DOHH2 (cell line): ENCODE measurements at regions not wholly inside any gene's neighbourhood (a gene's known extent, or its start where the extent isn't known, plus 50 kb on each side); places are given as distances from the start of the nearest gene placed in this dataset.

Experiments used
- H3F3A ChIP-seq: fragments of 200-600 bp; sonication (generic), shearing (Covaris generic); 2 replicates; pipeline ENCODE4 v1.6.0; 2016; ENCODE audit warnings: antibody characterized with exemption, mild to moderate bottlenecking; ENCODE audit not compliant: control insufficient read depth, insufficient read depth
- H3K27ac ChIP-seq: fragments of 200-600 bp; sonication (generic); 2 replicates; pipeline ENCODE4 v1.5.1; 2014; ENCODE audit warnings: low read depth, mild to moderate bottlenecking, low read length, moderate library complexity
- H3K27me3 ChIP-seq: fragments of 200-600 bp; sonication (generic); 2 replicates; pipeline ENCODE4 v1.6.1; 2014; ENCODE audit warnings: mild to moderate bottlenecking, low read length, mixed read lengths; ENCODE audit not compliant: control insufficient read depth
- H3K36me3 ChIP-seq: fragments of 200-600 bp; sonication (generic); 2 replicates; pipeline ENCODE4 v1.6.1; 2014; ENCODE audit warnings: mild to moderate bottlenecking, low read length, moderate library complexity, mixed read lengths; ENCODE audit not compliant: control insufficient read depth
- H3K4me1 ChIP-seq: fragments of 200-600 bp; sonication (generic); 2 replicates; pipeline ENCODE4 v1.6.1; 2014; ENCODE audit warnings: mild to moderate bottlenecking, low read length, mixed read lengths; ENCODE audit not compliant: control insufficient read depth
- H3K4me2 ChIP-seq: fragments of 200-600 bp; sonication (generic); 2 replicates; pipeline ENCODE4 v1.6.0; 2014; ENCODE audit warnings: mild to moderate bottlenecking, low read length, moderate library complexity
- H3K4me3 ChIP-seq: fragments of 200-600 bp; sonication (generic); 2 replicates; pipeline ENCODE4 v1.5.1; 2014; ENCODE audit warnings: mild to moderate bottlenecking, low read length, mixed read lengths
- H3K79me2 ChIP-seq: fragments of 200-600 bp; sonication (generic); 2 replicates; pipeline ENCODE4 v1.6.1; 2014; ENCODE audit warnings: mild to moderate bottlenecking, low read length, mixed read lengths; ENCODE audit not compliant: control insufficient read depth
- H3K9me2 ChIP-seq: fragments of 200-600 bp; sonication (generic); replicated peaks from 2 replicates; pipeline ENCODE4 v1.6.1; 2014; ENCODE audit warnings: mild to moderate bottlenecking, low read length, mixed read lengths; ENCODE audit not compliant: control insufficient read depth
- H3K9me3 ChIP-seq: fragments of 200-600 bp; sonication (generic); 2 replicates; pipeline ENCODE4 v1.6.1; 2014; ENCODE audit warnings: antibody characterized with exemption, low read length, mixed read lengths; ENCODE audit not compliant: control insufficient read depth, insufficient read depth
- H4K20me1 ChIP-seq: fragments of 200-600 bp; sonication (generic); 2 replicates; pipeline ENCODE4 v1.6.0; 2014; ENCODE audit warnings: low read depth, mild to moderate bottlenecking, antibody characterized with exemption, low read length, moderate library complexity; ENCODE audit not compliant: control insufficient read depth, insufficient read depth
- CTCF ChIP-seq: fragments of 200-600 bp; sonication (generic); IDR thresholded peaks from one replicate; pipeline ENCODE4 v1.5.1; 2014; ENCODE audit warnings: antibody characterized with exemption, mild to moderate bottlenecking, low read depth, low read length; ENCODE audit not compliant: poor library complexity, severe bottlenecking
- EZH2phosphoT487 ChIP-seq: fragments of 200-600 bp; sonication (generic); IDR thresholded peaks from 2 replicates; pipeline ENCODE4 v1.6.1; 2017; ENCODE audit warnings: borderline replicate concordance, mild to moderate bottlenecking, antibody characterized with exemption, low read length, moderate library complexity, mixed read lengths

GRCh38 chr5:77845324-77845646 lies 69.1 kb upstream of the TBCA start:
- no peaks in the 10 kb centered on the region for H3K36me3 ChIP-seq
- no peaks in the 10 kb centered on the region for H4K20me1 ChIP-seq
- TF ChIP-seq CTCF (no peak), EZH2phosphoT487 (no peak)
- H3K4me2 ChIP-seq, result peak overlapping the region; percentile 59
- H3F3A ChIP-seq, result no peaks in the 10 kb centered on the region
- peaks cover 4% of the 10 kb centered on the region; the same call in 1 of the 2 replicates for H3K4me1 ChIP-seq
- H3K27ac ChIP-seq, result no peak overlapping the region
- peaks cover 23% of the 10 kb centered on the region for H3K27me3 ChIP-seq
- H3K79me2 ChIP-seq, result no peaks in the 10 kb centered on the region
- no peak overlapping the region for H3K4me3 ChIP-seq
- no peaks in the 10 kb centered on the region for H3K9me2 ChIP-seq
- H3K9me3 ChIP-seq, result no peaks in the 10 kb centered on the region

- H3K27me3 ChIP-seq, result peaks cover 23% of the 10 kb centered on the region
- TF ChIP-seq CTCF (no peak), EZH2phosphoT487 (no peak)
These were observed 68.6 kb upstream of the TBCA start for GRCh38 chr5:77844623-77845323.

GRCh38 chr5:77844373-77844622 lies 68.2 kb upstream of the TBCA start:
- H3K27ac ChIP-seq, result no peak overlapping the region
- no peaks in the 10 kb centered on the region for H3K79me2 ChIP-seq
- peak overlapping the region; percentile 59; the same call in 1 of the 2 replicates for H3K4me2 ChIP-seq
- no peaks in the 10 kb centered on the region for H4K20me1 ChIP-seq
- H3F3A ChIP-seq, result no peaks in the 10 kb centered on the region
- TF ChIP-seq EZH2phosphoT487 (no peak), CTCF (no peak)
- H3K36me3 ChIP-seq, result no peaks in the 10 kb centered on the region
- H3K4me3 ChIP-seq, result peak overlapping the region; percentile 34; the same call in 1 of the 2 replicates
- H3K9me2 ChIP-seq, result no peaks in the 10 kb centered on the region
- H3K9me3 ChIP-seq, result no peaks in the 10 kb centered on the region
- peaks cover 23% of the 10 kb centered on the region for H3K27me3 ChIP-seq
- peaks cover 4% of the 10 kb centered on the region; the same call in 1 of the 2 replicates for H3K4me1 ChIP-seq

More at GRCh38 chr5:77844623-77845323, 68.6 kb upstream of the TBCA start:
- no peaks in the 10 kb centered on the region for H3K9me3 ChIP-seq
- H3K79me2 ChIP-seq, result no peaks in the 10 kb centered on the region
- H4K20me1 ChIP-seq, result no peaks in the 10 kb centered on the region
- peak overlapping the region; percentile 59 for H3K4me2 ChIP-seq
- no peak overlapping the region for H3K27ac ChIP-seq
- H3F3A ChIP-seq, result no peaks in the 10 kb centered on the region
- H3K36me3 ChIP-seq, result no peaks in the 10 kb centered on the region
- no peaks in the 10 kb centered on the region for H3K9me2 ChIP-seq
- peak overlapping the region; percentile 34 for H3K4me3 ChIP-seq
- peaks cover 4% of the 10 kb centered on the region; the same call in 1 of the 2 replicates for H3K4me1 ChIP-seq
